ENCODE measurements at regions not wholly inside any gene's neighbourhood (a gene's known extent, or its start where the extent isn't known, plus 50 kb on each side); places are given as distances from the start of the nearest gene placed in this dataset.

DNA sequence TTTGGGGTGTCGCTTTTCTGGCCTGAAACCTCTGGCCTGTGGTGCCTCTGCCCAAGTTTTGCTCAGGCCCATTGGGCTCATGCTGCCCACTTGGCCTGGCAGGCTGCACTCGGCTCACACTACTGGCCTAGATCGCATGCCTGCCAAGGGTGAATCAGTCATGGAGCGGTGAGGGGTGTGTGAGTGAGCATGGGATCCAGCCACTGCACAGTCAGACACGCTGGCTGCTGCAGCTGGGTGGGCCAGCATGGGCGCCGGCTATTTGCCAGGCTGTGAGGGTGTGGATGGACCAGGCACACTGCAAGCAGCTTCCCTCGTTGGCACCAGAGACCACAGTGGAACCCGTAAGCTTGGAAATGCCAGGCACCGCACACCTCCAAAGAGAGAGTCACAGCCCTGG lies 145.4 kb upstream of the CNR1 start:
- ATAC-seq (ENCODE audit: low FRiP score in 2 of 2) = peak in 1 of 2 donors; percentile 49
- H3K36me3 ChIP-seq = no peaks in the 10 kb centered on the region

DNA sequence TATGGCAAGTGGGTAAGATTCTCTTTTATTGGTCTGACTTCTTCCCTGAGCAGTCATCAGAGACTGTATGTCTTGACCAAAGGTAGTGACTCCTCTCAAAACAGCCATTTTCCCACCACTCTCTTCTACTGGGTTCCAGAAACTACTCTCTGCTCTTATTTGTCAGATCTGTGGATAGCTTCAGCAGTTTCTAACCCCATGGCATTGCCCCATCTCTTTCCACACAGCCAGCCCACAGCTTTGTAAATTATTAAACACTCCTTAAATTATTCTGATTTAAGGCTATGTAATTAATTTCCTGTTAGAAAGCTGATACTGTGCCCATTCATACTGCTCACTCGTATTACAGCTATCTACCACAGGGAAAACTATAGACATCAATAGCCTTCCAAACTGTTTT lies 138.4 kb upstream of the CNR1 start:
- no peaks in the 10 kb centered on the region for H3K4me1 ChIP-seq
- H3K36me3 ChIP-seq = no peaks in the 10 kb centered on the region
- H3K9me3 ChIP-seq = no peaks in the 10 kb centered on the region
- ATAC-seq (ENCODE audit: low FRiP score in 2 of 2) (no peak), DNase-seq (no peak)
- no peak overlapping the region for H3K27ac ChIP-seq
- no peaks in the 10 kb centered on the region for H3K27me3 ChIP-seq
- 80 to 85% methylated on average over 1 of the region's 1 CpG for WGBS, 2 donors
- no peak overlapping the region for H3K4me3 ChIP-seq
- TF ChIP-seq POLR2A (IDR thresholded peaks at IDR 0.05) = no peak
- TF ChIP-seq POLR2AphosphoS5 (IDR thresholded peaks at IDR 0.05) = no peak
- TF ChIP-seq, protein P1, sequence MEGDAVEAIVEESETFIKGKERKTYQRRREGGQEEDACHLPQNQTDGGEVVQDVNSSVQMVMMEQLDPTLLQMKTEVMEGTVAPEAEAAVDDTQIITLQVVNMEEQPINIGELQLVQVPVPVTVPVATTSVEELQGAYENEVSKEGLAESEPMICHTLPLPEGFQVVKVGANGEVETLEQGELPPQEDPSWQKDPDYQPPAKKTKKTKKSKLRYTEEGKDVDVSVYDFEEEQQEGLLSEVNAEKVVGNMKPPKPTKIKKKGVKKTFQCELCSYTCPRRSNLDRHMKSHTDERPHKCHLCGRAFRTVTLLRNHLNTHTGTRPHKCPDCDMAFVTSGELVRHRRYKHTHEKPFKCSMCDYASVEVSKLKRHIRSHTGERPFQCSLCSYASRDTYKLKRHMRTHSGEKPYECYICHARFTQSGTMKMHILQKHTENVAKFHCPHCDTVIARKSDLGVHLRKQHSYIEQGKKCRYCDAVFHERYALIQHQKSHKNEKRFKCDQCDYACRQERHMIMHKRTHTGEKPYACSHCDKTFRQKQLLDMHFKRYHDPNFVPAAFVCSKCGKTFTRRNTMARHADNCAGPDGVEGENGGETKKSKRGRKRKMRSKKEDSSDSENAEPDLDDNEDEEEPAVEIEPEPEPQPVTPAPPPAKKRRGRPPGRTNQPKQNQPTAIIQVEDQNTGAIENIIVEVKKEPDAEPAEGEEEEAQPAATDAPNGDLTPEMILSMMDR (IDR thresholded peaks at IDR 0.05) = no peak
- TF ChIP-seq EP300 (IDR thresholded peaks at IDR 0.05) = no peak

More for the DNA sequence above, 145.4 kb upstream of the CNR1 start:
- Histone ChIP-seq H3K27me3 (no peaks in the 10 kb centered on the region), H3K27ac (no peak overlapping the region), H3K9me3 (no peaks in the 10 kb centered on the region), H3K4me1 (no peaks in the 10 kb centered on the region), H3K4me3 (no peak overlapping the region)
- TF ChIP-seq, protein P1 (IDR thresholded peaks at IDR 0.05) = no peak
- no peak for TF ChIP-seq POLR2A (IDR thresholded peaks at IDR 0.05)
- no peak for TF ChIP-seq POLR2AphosphoS5 (IDR thresholded peaks at IDR 0.05)
- peak in 1 of 2 donors; percentile 65 for DNase-seq
- 89 to 96% methylated on average over 7 to 10 of the region's 10 CpGs for WGBS, 2 donors

DNA sequence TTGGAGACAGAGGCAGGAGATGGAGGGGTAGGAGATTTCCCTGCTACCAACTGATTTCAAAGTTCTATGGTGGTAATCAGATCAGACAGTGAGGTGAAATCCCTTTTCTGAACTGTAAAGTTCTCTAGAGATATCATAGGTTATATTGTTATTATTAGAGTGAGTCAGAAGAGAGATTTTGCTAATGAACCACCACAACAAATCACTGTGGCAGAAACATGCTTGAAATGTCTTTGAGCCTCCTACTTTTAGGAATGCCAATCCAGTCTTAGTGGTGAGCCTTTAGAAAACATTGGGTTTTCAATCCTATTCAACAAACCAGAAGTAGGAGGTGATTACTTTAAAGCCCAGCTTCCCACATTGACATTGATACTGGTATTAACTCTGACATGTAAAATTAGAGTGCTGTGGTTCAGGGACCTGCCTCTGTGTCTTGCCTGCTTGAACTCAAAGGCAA lies 136.7 kb upstream of the CNR1 start:
- H3K9me3 ChIP-seq = no peaks in the 10 kb centered on the region
- no peak for DNase-seq
- H3K4me1 ChIP-seq = no peaks in the 10 kb centered on the region
- no peak overlapping the region for H3K4me3 ChIP-seq
- TF ChIP-seq EP300 (IDR thresholded peaks at IDR 0.05) (no peak), POLR2A (IDR thresholded peaks at IDR 0.05) (no peak), POLR2AphosphoS5 (IDR thresholded peaks at IDR 0.05) (no peak)
- TF ChIP-seq, protein P1 (IDR thresholded peaks at IDR 0.05) = no peak
- H3K27me3 ChIP-seq = no peaks in the 10 kb centered on the region
- no peak overlapping the region for H3K27ac ChIP-seq
- no peaks in the 10 kb centered on the region for H3K36me3 ChIP-seq
- ATAC-seq (ENCODE audit: low FRiP score in 2 of 2) = no peak

DNA sequence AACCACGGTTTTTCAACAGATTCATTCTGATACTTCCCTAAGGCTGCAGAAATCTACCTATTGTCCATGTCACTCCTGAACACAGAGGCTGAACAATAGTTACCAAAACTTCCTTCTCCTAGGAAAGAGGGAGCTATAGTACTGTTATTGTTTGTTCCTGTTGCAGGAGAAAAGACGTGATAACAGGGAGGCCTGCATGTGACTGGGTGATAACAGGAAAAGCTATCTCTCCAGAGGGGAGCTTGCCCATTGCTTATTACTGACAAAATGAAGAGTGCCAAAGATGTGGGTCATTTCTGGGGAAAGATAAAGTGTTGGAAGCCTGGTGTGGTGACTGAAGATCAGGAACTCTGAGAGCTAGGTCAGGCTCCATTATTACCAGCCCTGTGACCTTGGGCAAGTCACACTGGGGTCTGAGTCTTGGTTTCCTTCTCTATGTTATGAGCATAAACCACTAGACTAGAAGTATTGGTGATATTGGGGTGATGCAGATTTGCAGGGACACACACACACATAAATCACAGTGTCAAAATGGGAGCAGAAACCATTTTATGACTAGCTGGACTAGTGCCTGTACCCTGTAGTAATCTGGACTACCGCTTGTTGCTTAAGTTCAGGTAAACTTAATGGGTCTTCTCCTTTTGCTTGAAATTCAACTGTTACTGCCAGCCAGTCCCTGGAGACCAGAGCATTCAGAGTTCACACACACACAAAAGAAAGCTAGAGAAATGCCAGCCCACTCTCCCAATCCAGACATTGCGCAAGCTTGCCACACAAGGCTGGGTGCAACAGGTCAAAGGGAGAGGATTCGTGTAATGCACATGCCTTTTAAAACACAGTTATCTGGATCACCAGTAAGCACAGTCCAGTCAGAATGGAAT lies 136.0 kb upstream of the CNR1 start:
- no peak for TF ChIP-seq POLR2A (IDR thresholded peaks at IDR 0.05)
- no peak for TF ChIP-seq EP300 (IDR thresholded peaks at IDR 0.05)
- TF ChIP-seq, protein P1 (IDR thresholded peaks at IDR 0.05) = no peak
- TF ChIP-seq POLR2AphosphoS5 (IDR thresholded peaks at IDR 0.05) = no peak
- ATAC-seq (ENCODE audit: low FRiP score in 2 of 2) = no peak
- H3K27ac ChIP-seq = no peak overlapping the region
- H3K9me3 ChIP-seq = no peaks in the 10 kb centered on the region
- no peak overlapping the region for H3K4me3 ChIP-seq
- 67 to 71% methylated on average over 5 of the region's 5 CpGs for WGBS, 2 donors
- no peaks in the 10 kb centered on the region for H3K4me1 ChIP-seq
- no peaks in the 10 kb centered on the region for H3K36me3 ChIP-seq
- no peaks in the 10 kb centered on the region for H3K27me3 ChIP-seq
- DNase-seq = no peak

DNA sequence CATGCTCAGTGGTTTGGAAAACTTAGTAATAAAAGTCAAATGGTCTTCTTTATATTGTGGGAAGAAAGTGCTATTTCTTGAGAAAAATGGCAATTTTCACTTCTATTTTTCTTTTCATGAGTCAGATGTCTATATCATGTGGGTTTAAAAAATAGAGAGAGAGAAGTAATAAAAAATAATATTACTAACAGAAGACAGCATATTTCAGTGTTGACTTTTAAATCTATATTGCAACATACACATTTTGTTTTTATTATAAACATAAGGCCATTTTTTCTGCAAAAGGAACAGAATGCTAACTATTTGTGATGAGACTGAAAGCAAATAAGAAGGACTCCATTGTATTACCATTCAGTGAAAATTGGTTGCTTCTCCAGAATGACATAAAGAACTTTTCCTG lies 135.1 kb upstream of the CNR1 start:
- Histone ChIP-seq H3K27me3 (no peaks in the 10 kb centered on the region), H3K9me3 (no peaks in the 10 kb centered on the region), H3K27ac (no peak overlapping the region), H3K4me1 (no peaks in the 10 kb centered on the region), H3K36me3 (no peaks in the 10 kb centered on the region), H3K4me3 (no peak overlapping the region)
- DNase-seq = no peak
- TF ChIP-seq, protein P1 (IDR thresholded peaks at IDR 0.05) = no peak
- no peak for TF ChIP-seq POLR2AphosphoS5 (IDR thresholded peaks at IDR 0.05)
- TF ChIP-seq EP300 (IDR thresholded peaks at IDR 0.05) = no peak
- no peak for TF ChIP-seq POLR2A (IDR thresholded peaks at IDR 0.05)
- ATAC-seq (ENCODE audit: low FRiP score in 2 of 2) = no peak

All from upper lobe of left lung (tissue), 6 donors.